Activated CD8-positive, alpha-beta T cell treated with anti-CD3 and anti-CD28 coated beads, Interleukin-2, amount 10 ng/mL, durations not matched to agents 7 days and 5 days (primary cell): ENCODE measurements at regions not wholly inside any gene's neighbourhood (a gene's known extent, or its start where the extent isn't known, plus 50 kb on each side); places are given as distances from the start of the nearest gene placed in this dataset.

Experiments used
- ATAC-seq: fragments of 150-1000 bp; cut with Tn5 transposase; one replicate; pipeline ENCODE4 v1.10.0; 2021; ENCODE audit warnings: moderate library complexity
- CTCF ChIA-PET: fragments of 350-600 bp; sonication (Branson Sonifier 250); formaldehyde crosslinking; loops from one replicate; lab custom pipeline; 2021; ENCODE audit warnings: antibody characterized with exemption; lab: Charles Lee
- POLR2A ChIA-PET: fragments of 350-600 bp; sonication (Branson Sonifier 250); formaldehyde crosslinking; loops from one replicate; lab custom pipeline; 2021; ENCODE audit warnings: antibody characterized with exemption; lab: Charles Lee
- DNase-seq: peaks from one replicate; pipeline ENCODE4 v3.0.0-alpha.2; 2020
- H3K27ac Mint-ChIP-seq: one replicate; pipeline ENCODE4 v1.8.0; 2021; ENCODE audit warnings: mild to moderate bottlenecking, mixed read lengths
- H3K27me3 Mint-ChIP-seq: one replicate; pipeline ENCODE4 v1.8.0; 2021; ENCODE audit warnings: low read depth, mixed read lengths
- H3K36me3 Mint-ChIP-seq: one replicate; pipeline ENCODE4 v1.8.0; 2021; ENCODE audit warnings: low read depth, mixed read lengths
- H3K4me1 Mint-ChIP-seq: one replicate; pipeline ENCODE4 v1.8.0; 2021; ENCODE audit warnings: low read depth, mixed read lengths
- H3K4me3 Mint-ChIP-seq: one replicate; pipeline ENCODE4 v1.8.0; 2021; ENCODE audit warnings: mild to moderate bottlenecking, mixed read lengths
- H3K9me3 Mint-ChIP-seq: one replicate; pipeline ENCODE4 v1.8.0; 2022; ENCODE audit warnings: mixed read lengths; ENCODE audit not compliant: insufficient read depth

GRCh38 chr21:41678016-41678923 is 88.6 kb downstream of the RIPK4 start:
- Mint-ChIP-seq H3K4me3 (no peak overlapping the region), H3K36me3 (no peaks in the 10 kb centered on the region), H3K4me1 (no peaks in the 10 kb centered on the region), H3K27ac (no peak overlapping the region), H3K27me3 (peaks cover 22% of the 10 kb centered on the region), H3K9me3 (no peaks in the 10 kb centered on the region)
- DNase-seq: no peak
- ChIA-PET CTCF (no interaction called here), POLR2A (no interaction called here)
- no peak for ATAC-seq

- Mint-ChIP-seq H3K4me1 (peaks cover under 1% of the 10 kb centered on the region), H3K4me3 (no peak overlapping the region), H3K27me3 (peaks cover 23% of the 10 kb centered on the region), H3K9me3 (no peaks in the 10 kb centered on the region), H3K36me3 (no peaks in the 10 kb centered on the region), H3K27ac (no peak overlapping the region)
- ChIA-PET POLR2A (no interaction called here), CTCF (no interaction called here)
- DNase-seq: no peak
- no peak for ATAC-seq
These were observed 89.2 kb downstream of the RIPK4 start for GRCh38 chr21:41677671-41678015.

DNA sequence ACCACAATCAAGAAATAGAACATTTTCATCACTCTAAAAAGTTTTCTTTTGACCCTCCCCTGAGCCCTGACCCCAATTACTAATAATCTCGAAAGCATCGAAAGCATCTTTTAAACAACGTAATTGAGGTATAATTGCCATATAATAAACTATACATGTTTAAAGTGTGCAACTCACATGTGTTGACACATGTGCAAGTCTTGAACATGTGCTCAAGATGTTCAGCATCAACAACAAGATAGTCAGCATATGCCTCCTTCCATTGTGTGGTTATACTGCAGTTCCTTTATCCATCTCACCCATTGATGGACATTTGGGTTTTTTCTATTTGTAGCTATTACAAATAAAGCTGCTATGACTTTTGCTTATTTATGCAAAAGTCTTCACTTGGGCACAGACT is 90.7 kb downstream of the RIPK4 start:
- CTCF ChIA-PET: interaction anchor here (0.9 kb wide), 1 partner anchor 20 kb away, joined by 3 read pairs; no protein-coding TSS in a partner anchor
- DNase-seq (no peak), ATAC-seq (no peak)
- peaks cover 28% of the 10 kb centered on the region for H3K27me3 Mint-ChIP-seq
- no peak overlapping the region for H3K4me3 Mint-ChIP-seq
- H3K36me3 Mint-ChIP-seq: no peaks in the 10 kb centered on the region
- POLR2A ChIA-PET: no interaction called here
- peaks cover 15% of the 10 kb centered on the region for H3K4me1 Mint-ChIP-seq
- no peaks in the 10 kb centered on the region for H3K9me3 Mint-ChIP-seq
- H3K27ac Mint-ChIP-seq: no peak overlapping the region

DNA sequence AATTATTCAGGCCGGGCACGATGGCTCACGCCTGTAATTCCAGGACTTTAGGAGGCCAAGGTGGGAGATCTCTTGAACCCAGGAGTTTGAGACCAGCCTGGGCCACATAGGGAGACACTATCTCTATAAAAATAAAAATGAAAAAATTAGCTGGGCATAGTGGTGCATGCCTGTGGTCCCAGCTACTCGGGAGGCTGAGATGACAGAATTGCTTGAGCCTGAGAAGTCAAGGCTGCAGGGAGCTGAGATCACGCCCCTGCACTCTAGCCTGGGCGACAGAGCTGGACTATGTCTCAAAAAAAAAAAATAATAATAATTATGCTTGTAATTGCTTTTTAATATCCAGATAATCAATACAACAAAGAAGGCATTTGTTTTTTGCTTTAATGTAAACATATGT is 91.3 kb downstream of the RIPK4 start:
- peaks cover 28% of the 10 kb centered on the region for H3K27me3 Mint-ChIP-seq
- no peak overlapping the region for H3K27ac Mint-ChIP-seq
- ChIA-PET CTCF (interaction anchor here (0.9 kb wide), 1 partner anchor 21 kb away, joined by 3 read pairs; no protein-coding TSS in a partner anchor), POLR2A (no interaction called here)
- H3K36me3 Mint-ChIP-seq: no peaks in the 10 kb centered on the region
- no peaks in the 10 kb centered on the region for H3K9me3 Mint-ChIP-seq
- H3K4me1 Mint-ChIP-seq: peaks cover 17% of the 10 kb centered on the region
- no peak for DNase-seq
- no peak overlapping the region for H3K4me3 Mint-ChIP-seq
- ATAC-seq: no peak

GRCh38 chr21:41674402-41674801 is 92.5 kb downstream of the RIPK4 start:
- POLR2A ChIA-PET: no interaction called here

GRCh38 chr21:41673596-41674335 is 93.1 kb downstream of the RIPK4 start:
- ChIA-PET CTCF (interaction anchor here (1.8 kb wide), 1 partner anchor 391 kb away, joined by 6 read pairs; no protein-coding TSS in a partner anchor), POLR2A (no interaction called here)
- ATAC-seq: no peak
- Mint-ChIP-seq H3K9me3 (no peaks in the 10 kb centered on the region), H3K4me3 (no peak overlapping the region), H3K27ac (no peak overlapping the region), H3K36me3 (no peaks in the 10 kb centered on the region), H3K27me3 (peaks cover 31% of the 10 kb centered on the region), H3K4me1 (peaks cover 17% of the 10 kb centered on the region)
- DNase-seq: no peak

More at GRCh38 chr21:41674402-41674801, 92.5 kb downstream of the RIPK4 start:
- no peak for ATAC-seq
- H3K4me1 Mint-ChIP-seq: peaks cover 17% of the 10 kb centered on the region
- H3K27me3 Mint-ChIP-seq: peaks cover 31% of the 10 kb centered on the region
- no peaks in the 10 kb centered on the region for H3K9me3 Mint-ChIP-seq
- H3K27ac Mint-ChIP-seq: no peak overlapping the region
- H3K4me3 Mint-ChIP-seq: no peak overlapping the region
- DNase-seq: no peak
- CTCF ChIA-PET: interaction anchor here (1.8 kb wide), 1 partner anchor 391 kb away, joined by 6 read pairs; no protein-coding TSS in a partner anchor
- no peaks in the 10 kb centered on the region for H3K36me3 Mint-ChIP-seq

DNA sequence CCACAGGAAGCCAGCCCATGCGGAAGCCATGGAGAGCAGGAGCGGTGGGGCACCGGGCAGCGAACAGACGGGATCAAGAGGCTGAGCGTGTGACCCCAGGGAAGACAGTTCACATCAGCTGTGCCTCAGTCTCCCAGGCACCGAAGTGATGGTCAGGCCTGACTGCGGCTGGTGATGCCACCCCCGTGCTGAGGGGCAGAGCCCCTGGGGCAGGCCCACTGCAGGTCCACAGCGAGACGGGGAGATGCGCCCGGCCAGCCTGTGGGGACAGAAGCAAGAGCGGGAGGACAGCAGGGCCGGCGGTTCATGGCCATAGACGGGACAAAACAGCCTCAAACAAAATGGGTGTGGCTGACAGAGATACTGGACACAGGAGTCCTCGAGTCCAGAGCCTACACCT is 93.8 kb downstream of the RIPK4 start:
- DNase-seq: no peak
- Mint-ChIP-seq H3K4me3 (no peak overlapping the region), H3K27me3 (peaks cover 31% of the 10 kb centered on the region), H3K27ac (no peak overlapping the region), H3K9me3 (no peaks in the 10 kb centered on the region), H3K36me3 (no peaks in the 10 kb centered on the region), H3K4me1 (peaks cover 17% of the 10 kb centered on the region)
- ChIA-PET POLR2A (no interaction called here), CTCF (interaction anchor here (1.8 kb wide), 1 partner anchor 390 kb away, joined by 6 read pairs; no protein-coding TSS in a partner anchor)
- ATAC-seq: no peak

DNA sequence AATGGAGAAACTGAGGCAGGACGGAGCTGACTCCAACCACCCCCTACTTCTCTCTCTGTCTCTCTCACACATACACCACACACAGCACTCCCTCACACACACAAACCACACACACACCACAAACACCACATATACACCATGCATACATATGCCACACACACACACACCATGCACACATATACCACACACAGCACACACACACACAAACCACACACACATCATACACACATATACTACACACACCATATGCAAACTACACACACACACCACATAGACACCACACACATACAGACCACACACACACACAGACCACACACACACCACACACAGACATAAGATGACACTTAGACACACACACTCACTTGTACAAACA is 94.3 kb downstream of the RIPK4 start:
- DNase-seq (no peak), ATAC-seq (peak; percentile 12)
- Mint-ChIP-seq H3K4me1 (peaks cover 17% of the 10 kb centered on the region), H3K36me3 (no peaks in the 10 kb centered on the region), H3K4me3 (no peak overlapping the region), H3K27me3 (peaks cover 27% of the 10 kb centered on the region), H3K9me3 (no peaks in the 10 kb centered on the region), H3K27ac (peak overlapping the region; percentile 79)
- ChIA-PET POLR2A (no interaction called here), CTCF (interaction anchor here (1.2 kb wide), 1 partner anchor 390 kb away, joined by 3 read pairs; no protein-coding TSS in a partner anchor)

DNA sequence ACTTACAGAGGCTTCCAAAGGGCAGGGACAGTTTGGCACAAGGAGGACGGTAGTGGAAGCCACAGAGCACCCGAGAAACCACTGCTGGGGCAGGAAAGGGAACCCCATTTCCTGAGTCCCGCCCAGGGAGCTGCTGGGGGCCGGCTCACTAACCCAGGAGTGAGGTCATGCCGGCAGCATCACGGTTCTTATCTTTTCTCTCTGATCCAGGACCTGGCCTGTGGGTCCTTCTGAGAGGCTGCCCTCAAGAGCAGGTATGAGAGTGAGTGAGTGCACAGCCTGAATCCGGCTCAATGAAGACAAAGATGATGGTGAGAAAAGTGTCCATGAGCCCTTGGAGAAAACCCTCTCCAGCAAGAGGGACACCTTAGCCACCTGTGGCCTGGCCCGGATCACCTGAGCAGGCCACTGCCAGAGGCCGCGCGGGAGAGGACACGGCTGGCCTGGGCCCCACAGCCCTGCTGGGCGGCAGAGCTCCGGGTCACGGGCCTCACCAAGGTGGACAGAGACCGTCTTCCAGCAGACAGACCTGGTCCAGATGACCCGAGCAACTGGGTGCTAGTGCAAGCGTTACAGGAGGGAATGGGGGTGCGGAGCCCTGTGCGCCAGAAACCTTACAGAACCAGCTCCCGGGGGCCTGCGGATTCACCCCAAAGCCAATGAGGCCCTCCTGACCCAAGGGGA is 94.9 kb downstream of the RIPK4 start:
- H3K4me1 Mint-ChIP-seq: peaks cover 17% of the 10 kb centered on the region
- H3K27ac Mint-ChIP-seq: no peak overlapping the region
- peak; percentile 68 for ATAC-seq
- no peaks in the 10 kb centered on the region for H3K9me3 Mint-ChIP-seq
- no peak overlapping the region for H3K4me3 Mint-ChIP-seq
- POLR2A ChIA-PET: interaction anchor here (0.5 kb wide), 1 partner anchor 989 kb away, joined by 3 read pairs; no protein-coding TSS in a partner anchor
- CTCF ChIA-PET: interaction anchor here (1.2 kb wide), 1 partner anchor 389 kb away, joined by 3 read pairs; no protein-coding TSS in a partner anchor
- peak; percentile 49 for DNase-seq
- no peaks in the 10 kb centered on the region for H3K36me3 Mint-ChIP-seq
- H3K27me3 Mint-ChIP-seq: peaks cover 24% of the 10 kb centered on the region

- H3K27me3 Mint-ChIP-seq: peaks cover 22% of the 10 kb centered on the region
- ATAC-seq (no peak), DNase-seq (no peak)
- no peaks in the 10 kb centered on the region for H3K36me3 Mint-ChIP-seq
- no peaks in the 10 kb centered on the region for H3K9me3 Mint-ChIP-seq
- H3K27ac Mint-ChIP-seq: peak overlapping the region; percentile 20
- CTCF ChIA-PET: interaction anchor here (1.2 kb wide), 1 partner anchor 388 kb away, joined by 3 read pairs; no protein-coding TSS in a partner anchor
- H3K4me1 Mint-ChIP-seq: peaks cover 17% of the 10 kb centered on the region
- POLR2A ChIA-PET: no interaction called here
- H3K4me3 Mint-ChIP-seq: no peak overlapping the region
These were observed 95.6 kb downstream of the RIPK4 start for GRCh38 chr21:41671212-41671762.

- CTCF ChIA-PET: no interaction called here
- no peak overlapping the region for H3K4me3 Mint-ChIP-seq
- peaks cover 16% of the 10 kb centered on the region for H3K27me3 Mint-ChIP-seq
- H3K4me1 Mint-ChIP-seq: peaks cover 17% of the 10 kb centered on the region
- DNase-seq: no peak
- no peaks in the 10 kb centered on the region for H3K36me3 Mint-ChIP-seq
- H3K27ac Mint-ChIP-seq: no peak overlapping the region
- H3K9me3 Mint-ChIP-seq: no peaks in the 10 kb centered on the region
- POLR2A ChIA-PET: no interaction called here
- no peak for ATAC-seq
These were observed 96.6 kb downstream of the RIPK4 start for GRCh38 chr21:41670056-41670805.
